VCaP (cell line): ENCODE measurements at regions not wholly inside any gene's neighbourhood (a gene's known extent, or its start where the extent isn't known, plus 50 kb on each side); places are given as distances from the start of the nearest gene placed in this dataset.

Experiments used
- H3K27ac ChIP-seq: fragments of 450-650 bp; 2 replicates; pipeline ENCODE4 v1.5.1; 2017
- TF ChIP-seq, protein P1 (sequence below): fragments of 450-650 bp; conservative IDR thresholded peaks from 2 replicates; pipeline ENCODE4 v1.5.1; 2017; ENCODE audit warnings: mild to moderate bottlenecking, moderate library complexity

DNA sequence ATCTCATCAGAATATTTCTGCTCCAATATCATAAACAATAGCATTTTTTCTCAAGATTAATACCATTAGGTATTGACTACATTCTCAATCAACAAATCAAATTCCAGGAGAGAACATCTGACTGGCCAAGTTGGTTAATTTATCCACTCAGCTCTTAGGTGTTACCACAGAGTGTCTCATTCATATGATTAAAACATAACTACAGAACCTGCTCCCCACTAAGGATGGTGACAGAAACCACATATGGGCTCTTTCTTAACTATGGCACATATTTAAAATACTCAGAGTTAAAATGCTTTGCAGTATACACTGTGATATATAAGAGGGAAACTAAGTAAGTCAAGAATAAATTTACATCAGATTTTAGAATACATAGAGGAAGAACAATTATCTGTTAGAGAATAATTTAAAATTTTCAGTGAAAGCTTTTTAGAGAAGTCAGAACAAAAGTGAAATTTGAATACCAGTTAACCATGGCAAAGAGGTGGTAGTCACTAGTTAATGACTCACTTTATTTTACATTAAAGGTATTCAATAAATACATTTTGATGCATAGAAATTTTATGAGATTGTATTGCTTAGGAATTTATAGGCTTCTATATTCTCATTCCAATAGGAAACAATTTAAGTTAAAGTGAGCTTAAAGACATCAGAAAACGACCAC lies 1120.8 kb upstream of the TMEFF2 start:
- TF ChIP-seq, protein P1, sequence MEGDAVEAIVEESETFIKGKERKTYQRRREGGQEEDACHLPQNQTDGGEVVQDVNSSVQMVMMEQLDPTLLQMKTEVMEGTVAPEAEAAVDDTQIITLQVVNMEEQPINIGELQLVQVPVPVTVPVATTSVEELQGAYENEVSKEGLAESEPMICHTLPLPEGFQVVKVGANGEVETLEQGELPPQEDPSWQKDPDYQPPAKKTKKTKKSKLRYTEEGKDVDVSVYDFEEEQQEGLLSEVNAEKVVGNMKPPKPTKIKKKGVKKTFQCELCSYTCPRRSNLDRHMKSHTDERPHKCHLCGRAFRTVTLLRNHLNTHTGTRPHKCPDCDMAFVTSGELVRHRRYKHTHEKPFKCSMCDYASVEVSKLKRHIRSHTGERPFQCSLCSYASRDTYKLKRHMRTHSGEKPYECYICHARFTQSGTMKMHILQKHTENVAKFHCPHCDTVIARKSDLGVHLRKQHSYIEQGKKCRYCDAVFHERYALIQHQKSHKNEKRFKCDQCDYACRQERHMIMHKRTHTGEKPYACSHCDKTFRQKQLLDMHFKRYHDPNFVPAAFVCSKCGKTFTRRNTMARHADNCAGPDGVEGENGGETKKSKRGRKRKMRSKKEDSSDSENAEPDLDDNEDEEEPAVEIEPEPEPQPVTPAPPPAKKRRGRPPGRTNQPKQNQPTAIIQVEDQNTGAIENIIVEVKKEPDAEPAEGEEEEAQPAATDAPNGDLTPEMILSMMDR, result no peak
- no peak overlapping the region for H3K27ac ChIP-seq

DNA sequence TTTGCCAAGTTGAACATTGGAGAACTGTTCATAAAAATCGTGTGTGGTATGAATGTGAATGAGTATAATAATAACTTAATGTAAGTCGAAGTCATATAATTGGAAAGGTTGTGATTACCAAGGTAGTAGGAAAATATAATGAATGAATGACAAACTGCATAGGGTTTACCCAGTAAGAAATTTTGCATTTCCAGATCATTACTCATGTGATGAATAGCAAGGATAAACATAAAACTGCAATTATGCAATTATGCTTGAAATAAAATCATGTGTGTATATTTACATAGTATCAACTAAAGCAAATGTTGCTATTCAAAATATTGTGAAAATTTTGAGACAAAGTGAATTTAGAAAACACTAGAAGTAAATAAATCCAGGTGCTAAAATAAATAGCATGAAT lies 1108.7 kb upstream of the TMEFF2 start:
- TF ChIP-seq, protein P1, result no peak
- H3K27ac ChIP-seq, result no peak overlapping the region

DNA sequence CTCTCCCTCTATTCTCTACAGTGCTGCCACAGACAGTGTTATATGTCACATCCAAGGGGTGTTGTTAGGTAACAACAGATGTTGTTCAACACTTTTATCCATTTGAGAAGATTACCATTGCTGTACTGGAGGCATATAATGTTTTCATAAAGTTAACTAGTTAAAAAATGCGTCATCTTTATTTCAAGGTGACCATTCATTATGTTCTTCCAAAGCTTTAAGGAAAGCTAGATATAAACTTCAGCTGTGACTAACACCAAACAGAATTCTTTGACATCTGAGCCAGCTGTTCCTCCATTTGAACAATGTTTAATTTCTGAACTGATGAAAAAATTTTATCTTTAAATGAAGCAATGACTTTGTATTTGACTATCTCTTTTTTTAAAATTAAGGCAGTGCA lies 1099.6 kb upstream of the TMEFF2 start:
- TF ChIP-seq, protein P1, result no peak
- H3K27ac ChIP-seq, result no peak overlapping the region

DNA sequence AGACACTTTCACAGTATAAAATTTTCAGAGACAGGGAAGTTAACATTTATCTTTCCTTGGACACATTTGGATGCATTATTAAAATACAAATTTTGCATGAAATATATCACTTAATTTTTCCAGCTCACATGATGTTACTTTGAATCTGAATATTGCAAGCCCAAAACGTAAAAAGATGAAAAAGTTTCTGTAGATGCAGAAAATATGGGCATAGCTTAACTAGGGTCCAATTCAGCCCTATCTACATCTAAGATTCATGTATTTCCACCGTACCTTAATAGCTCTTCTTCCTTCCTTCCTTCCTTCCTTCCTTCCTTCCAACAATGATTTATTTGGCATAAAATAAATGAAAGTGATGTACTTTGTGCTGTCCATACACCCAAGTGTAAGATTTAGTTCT lies 1084.6 kb upstream of the TMEFF2 start:
- no peak overlapping the region for H3K27ac ChIP-seq
- TF ChIP-seq, protein P1, result no peak

DNA sequence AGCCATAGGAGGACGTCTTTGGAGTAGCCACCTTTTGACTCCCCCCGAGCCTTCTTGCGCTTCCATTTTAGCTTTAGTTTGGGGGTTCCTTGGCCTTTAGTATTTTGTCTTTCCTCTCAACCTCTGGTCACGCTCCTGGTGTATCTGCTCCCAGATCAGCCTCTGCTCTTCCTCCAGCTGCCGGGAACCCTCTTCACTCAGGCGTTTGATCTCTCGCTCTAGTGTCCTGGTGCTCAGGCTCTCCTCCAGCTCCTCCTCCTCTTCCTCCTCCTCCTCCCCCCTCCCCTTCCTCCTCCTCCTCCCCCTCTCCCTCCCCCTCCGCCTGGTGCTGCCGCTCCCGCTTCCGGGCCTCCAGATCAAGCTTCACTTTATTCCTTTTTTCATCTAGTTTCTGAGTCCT lies 1082.3 kb upstream of the TMEFF2 start:
- TF ChIP-seq, protein P1, result no peak
- H3K27ac ChIP-seq, result no peak overlapping the region

DNA sequence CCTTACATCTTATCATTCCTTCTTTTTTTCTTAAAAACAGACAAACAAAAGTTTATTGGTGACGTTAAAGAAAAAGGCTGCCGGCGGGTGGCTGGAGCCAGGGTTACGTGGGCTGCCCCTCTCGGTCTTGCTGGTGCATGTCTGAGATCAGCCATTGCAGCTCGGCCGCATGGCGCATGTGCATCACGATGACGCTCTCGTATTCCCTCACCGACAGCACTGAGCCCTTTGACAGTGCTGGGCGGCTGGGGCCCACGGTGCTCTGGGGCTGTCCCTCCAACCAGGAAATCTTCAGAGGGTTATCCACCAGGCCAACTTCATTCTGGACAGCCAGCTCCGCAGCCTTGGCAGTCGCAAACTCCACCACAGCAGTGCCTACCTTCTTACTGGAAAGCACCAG lies 1081.8 kb upstream of the TMEFF2 start:
- TF ChIP-seq, protein P1, result no peak
- H3K27ac ChIP-seq, result no peak overlapping the region

DNA sequence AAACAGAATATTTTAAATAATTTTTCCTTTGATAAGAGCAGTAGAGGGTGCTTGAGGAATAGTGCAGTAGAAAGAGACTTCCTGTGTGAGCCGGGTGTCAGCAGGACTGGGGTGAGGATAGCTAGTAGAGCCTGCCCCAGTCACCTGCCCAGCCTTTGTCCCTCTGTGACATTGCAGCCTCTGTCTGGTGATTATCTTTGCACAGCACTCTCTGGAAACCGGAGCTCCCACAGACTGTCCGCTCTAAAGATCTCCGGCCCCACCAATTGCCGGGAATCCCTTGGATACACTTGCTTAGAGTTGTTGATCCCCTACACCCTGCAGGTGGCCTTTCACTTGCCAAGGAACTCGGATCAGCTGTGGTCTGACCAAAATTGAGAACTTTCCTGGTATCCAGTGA lies 1081.3 kb upstream of the TMEFF2 start:
- H3K27ac ChIP-seq, result no peak overlapping the region
- TF ChIP-seq, protein P1, result no peak

DNA sequence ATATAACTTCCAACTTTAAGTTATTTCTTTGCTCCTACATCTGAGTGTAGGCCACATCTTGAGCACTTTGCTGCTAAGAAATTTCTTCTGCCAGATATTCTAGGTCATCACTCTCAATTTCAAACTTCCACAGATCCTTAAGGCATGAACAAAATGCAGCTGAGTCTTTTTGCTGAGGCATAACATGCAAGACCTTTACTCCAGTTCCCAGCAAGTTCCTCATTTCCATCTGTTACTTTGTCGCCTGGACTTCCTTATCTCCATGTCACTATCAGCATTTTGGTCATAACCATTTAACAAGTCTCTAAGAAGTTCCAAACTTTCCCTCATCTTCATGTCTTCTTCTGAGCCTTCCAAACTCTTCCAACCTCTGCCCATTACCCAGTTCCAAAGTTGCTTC lies 1077.3 kb upstream of the TMEFF2 start:
- no peak overlapping the region for H3K27ac ChIP-seq

More for the DNA sequence above, 1077.3 kb upstream of the TMEFF2 start:
- TF ChIP-seq, protein P1, result no peak
